ENCODE measurements at regions not wholly inside any gene's neighbourhood (a gene's known extent, or its start where the extent isn't known, plus 50 kb on each side); places are given as distances from the start of the nearest gene placed in this dataset.
A peak's percentile ranks its signal among the peaks of the same experiment; 100 is the strongest.

- no peak for TF ChIP-seq YY1 (IDR thresholded peaks at IDR 0.05)
- no peak for TF ChIP-seq EGR1 (IDR thresholded peaks at IDR 0.05; ENCODE audit: low read depth in 2 of 2)
- TF ChIP-seq HNF4A (conservative IDR thresholded peaks at IDR 0.05): no peak
- no peak for TF ChIP-seq REST (IDR thresholded peaks at IDR 0.05)
- TF ChIP-seq JUND (IDR thresholded peaks at IDR 0.05): no peak
- no peak for TF ChIP-seq CTCF (IDR thresholded peaks at IDR 0.05; ENCODE audit: low read depth, low read length, missing input control)
- TF ChIP-seq NR2F2 (IDR thresholded peaks at IDR 0.05): no peak
- no peak for TF ChIP-seq RAD21 (IDR thresholded peaks at IDR 0.05)
- peaks cover 2 to 12% (median 5%) of the 10 kb centered on the region in 4 donors for H3K4me1 ChIP-seq (ENCODE audit: control insufficient read depth in 4 of 4, insufficient read depth in 4 of 4, low read length in 3 of 4)
- no peaks in the 10 kb centered on the region for H3K36me3 ChIP-seq (ENCODE audit: control insufficient read depth in 4 of 4, insufficient read depth in 3 of 4, low read depth in 1 of 4, low read length in 3 of 4)
- H3K27ac ChIP-seq (ENCODE audit: low read depth in 1 of 2, low read length in 2 of 2): no peak overlapping the region
- H3K9me3 ChIP-seq (ENCODE audit: control insufficient read depth in 4 of 4, low read length in 3 of 4): no peaks in the 10 kb centered on the region
- 94% methylated on average over 12 of the region's 12 CpGs for WGBS
- DNase-seq (ENCODE audit: low spot score): no peak
- no peaks in the 10 kb centered on the region for H3K27me3 ChIP-seq (ENCODE audit: control insufficient read depth in 4 of 4, insufficient read depth in 4 of 4, low read length in 3 of 4)
- no peak overlapping the region for H3K9ac ChIP-seq (ENCODE audit: low read depth in 1 of 2, low read length in 2 of 2)
- no peak overlapping the region for H3K4me3 ChIP-seq (ENCODE audit: low read depth in 1 of 3, low read length in 3 of 3)
These were observed 97.2 kb upstream of the BLID start for GRCh38 chr11:122213171-122213570.

- Histone ChIP-seq H3K9ac (ENCODE audit: low read depth in 1 of 2, low read length in 2 of 2) (no peak overlapping the region), H3K4me1 (ENCODE audit: control insufficient read depth in 4 of 4, insufficient read depth in 4 of 4, low read length in 3 of 4) (peaks cover 3 to 22% (median 13%) of the 10 kb centered on the region in 4 donors), H3K9me3 (ENCODE audit: control insufficient read depth in 4 of 4, low read length in 3 of 4) (no peaks in the 10 kb centered on the region), H3K27ac (ENCODE audit: low read depth in 1 of 2, low read length in 2 of 2) (peak overlapping the region; percentile 13 to 30), H3K36me3 (ENCODE audit: control insufficient read depth in 4 of 4, insufficient read depth in 3 of 4, low read depth in 1 of 4, low read length in 3 of 4) (no peaks in the 10 kb centered on the region), H3K27me3 (ENCODE audit: control insufficient read depth in 4 of 4, insufficient read depth in 4 of 4, low read length in 3 of 4) (no peaks in the 10 kb centered on the region), H3K4me3 (ENCODE audit: low read depth in 1 of 3, low read length in 3 of 3) (no peak overlapping the region)
- WGBS: 78% methylated on average over 2 of the region's 2 CpGs
- TF ChIP-seq JUND (IDR thresholded peaks at IDR 0.05): peak in 1 of 2 donors; percentile 35
- TF ChIP-seq CTCF (IDR thresholded peaks at IDR 0.05; ENCODE audit: low read depth, low read length, missing input control): no peak
- no peak for TF ChIP-seq RAD21 (IDR thresholded peaks at IDR 0.05)
- peak in 1 of 2 donors; percentile 45 for TF ChIP-seq HNF4A (conservative IDR thresholded peaks at IDR 0.05)
- TF ChIP-seq SP1 (IDR thresholded peaks at IDR 0.05): peak; percentile 44
- no peak for TF ChIP-seq HNF4G (IDR thresholded peaks at IDR 0.05)
- no peak for DNase-seq (ENCODE audit: low spot score)
These were observed 94.5 kb upstream of the BLID start for GRCh38 chr11:122210367-122210997.
